ENCODE measurements at regions not wholly inside any gene's neighbourhood (a gene's known extent, or its start where the extent isn't known, plus 50 kb on each side); places are given as distances from the start of the nearest gene placed in this dataset.

GRCh38 chr10:62464308-62464707 is 90.1 kb downstream of the ZNF365 start:
- no peak for DNase-seq
- TF ChIP-seq CTCF (IDR thresholded peaks at IDR 0.05), result no peak
- no peaks in the 10 kb centered on the region for H3K9me3 ChIP-seq
- intact Hi-C loops (cut with DNase I; ENCODE audit: low total_unique reads), result no loop called here
- H3K27ac ChIP-seq, result no peak overlapping the region
- no peak overlapping the region for H3K4me3 ChIP-seq
- H3K36me3 ChIP-seq, result no peaks in the 10 kb centered on the region
- no peaks in the 10 kb centered on the region for H3K27me3 ChIP-seq
- no peaks in the 10 kb centered on the region for H3K4me1 ChIP-seq

- intact Hi-C loops (cut with DNase I; ENCODE audit: low total_unique reads), result no loop called here
- TF ChIP-seq CTCF (IDR thresholded peaks at IDR 0.05), result no peak
- no peaks in the 10 kb centered on the region for H3K27me3 ChIP-seq
- H3K36me3 ChIP-seq, result no peaks in the 10 kb centered on the region
- no peak for DNase-seq
- H3K9me3 ChIP-seq, result no peaks in the 10 kb centered on the region
- no peaks in the 10 kb centered on the region for H3K4me1 ChIP-seq
- no peak overlapping the region for H3K27ac ChIP-seq
- H3K4me3 ChIP-seq, result no peak overlapping the region
Measured at GRCh38 chr10:62466590-62466989, 92.4 kb downstream of the ZNF365 start.

GRCh38 chr10:62467527-62467926 is 93.4 kb downstream of the ZNF365 start:
- H3K27me3 ChIP-seq, result no peaks in the 10 kb centered on the region
- H3K4me1 ChIP-seq, result no peaks in the 10 kb centered on the region
- TF ChIP-seq CTCF (IDR thresholded peaks at IDR 0.05), result no peak
- H3K36me3 ChIP-seq, result no peaks in the 10 kb centered on the region
- H3K9me3 ChIP-seq, result no peaks in the 10 kb centered on the region
- no peak for DNase-seq
- no peak overlapping the region for H3K4me3 ChIP-seq
- no peak overlapping the region for H3K27ac ChIP-seq
- intact Hi-C loops (cut with DNase I; ENCODE audit: low total_unique reads), result no loop called here

GRCh38 chr10:62471711-62472110 is 97.5 kb downstream of the ZNF365 start:
- TF ChIP-seq CTCF (IDR thresholded peaks at IDR 0.05), result no peak
- intact Hi-C loops (cut with DNase I; ENCODE audit: low total_unique reads), result no loop called here
- Histone ChIP-seq H3K9me3 (no peaks in the 10 kb centered on the region), H3K27ac (no peak overlapping the region), H3K4me1 (no peaks in the 10 kb centered on the region), H3K36me3 (no peaks in the 10 kb centered on the region), H3K4me3 (no peak overlapping the region), H3K27me3 (no peaks in the 10 kb centered on the region)
- DNase-seq, result no peak

- no peaks in the 10 kb centered on the region for H3K9me3 ChIP-seq
- no peak overlapping the region for H3K27ac ChIP-seq
- no peak overlapping the region for H3K4me3 ChIP-seq
- H3K4me1 ChIP-seq, result no peaks in the 10 kb centered on the region
- intact Hi-C loops (cut with DNase I; ENCODE audit: low total_unique reads), result no loop called here
- H3K36me3 ChIP-seq, result no peaks in the 10 kb centered on the region
- no peaks in the 10 kb centered on the region for H3K27me3 ChIP-seq
- no peak for DNase-seq
- TF ChIP-seq CTCF (IDR thresholded peaks at IDR 0.05), result no peak
Measured at GRCh38 chr10:62473241-62473640, 99.1 kb downstream of the ZNF365 start.

- intact Hi-C loops (cut with DNase I; ENCODE audit: low total_unique reads), result no loop called here
- H3K27ac ChIP-seq, result no peak overlapping the region
- DNase-seq, result no peak
- no peaks in the 10 kb centered on the region for H3K27me3 ChIP-seq
- H3K9me3 ChIP-seq, result no peaks in the 10 kb centered on the region
- H3K4me3 ChIP-seq, result no peak overlapping the region
- H3K4me1 ChIP-seq, result no peaks in the 10 kb centered on the region
- no peak for TF ChIP-seq CTCF (IDR thresholded peaks at IDR 0.05)
- H3K36me3 ChIP-seq, result no peaks in the 10 kb centered on the region
Measured at GRCh38 chr10:62475551-62475950, 101.4 kb downstream of the ZNF365 start.

Data from tibial artery (tissue), 4 donors.